H1 (cell line): ENCODE measurements at regions not wholly inside any gene's neighbourhood (a gene's known extent, or its start where the extent isn't known, plus 50 kb on each side); places are given as distances from the start of the nearest gene placed in this dataset.

ENCODE experiments used
- EZH2 ChIP-seq: fragments of 200-600 bp; sonication (generic); IDR thresholded peaks from 2 replicates; pipeline ENCODE4 v1.7.1; 2012; ENCODE audit warnings: low read depth, mild to moderate bottlenecking, moderate library complexity, low read length, inconsistent platforms; ENCODE audit not compliant: severe bottlenecking
- MAFK ChIP-seq: IDR thresholded peaks from 2 replicates; pipeline ENCODE4 v1.6.1; 2012; ENCODE audit warnings: low read depth, mild to moderate bottlenecking, improper control_type of control experiment, low read length

DNA sequence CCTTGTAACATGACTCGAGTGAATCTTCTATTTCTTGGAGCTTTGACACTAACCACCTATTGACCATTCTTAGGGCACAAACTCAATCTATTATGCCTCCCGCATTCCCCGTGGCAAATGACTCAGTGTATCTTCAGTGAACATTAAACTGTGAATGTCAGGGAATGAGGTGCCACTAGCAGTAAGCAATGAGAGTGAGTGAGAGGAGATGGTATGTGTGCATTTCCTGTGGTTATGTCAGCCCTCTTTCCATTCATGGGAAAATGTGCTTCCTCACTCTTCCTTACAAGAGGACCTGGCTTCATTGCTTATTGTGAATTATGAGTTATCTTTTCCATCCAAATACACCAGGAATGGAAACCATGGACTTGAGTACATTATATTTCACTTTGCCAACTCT lies 229.2 kb downstream of the EMP1 start:
- TF ChIP-seq MAFK: no peak
- no peak for TF ChIP-seq EZH2
